HG02885 (cell line): ENCODE measurements at regions not wholly inside any gene's neighbourhood (a gene's known extent, or its start where the extent isn't known, plus 50 kb on each side); places are given as distances from the start of the nearest gene placed in this dataset.

Experiments
- ATAC-seq: cut with Tn5 transposase; IDR thresholded peaks from one replicate; pipeline ENCODE4 v1.9.1; 2021; ENCODE audit warnings: mild to moderate bottlenecking; ENCODE audit not compliant: unreplicated experiment, poor library complexity

DNA sequence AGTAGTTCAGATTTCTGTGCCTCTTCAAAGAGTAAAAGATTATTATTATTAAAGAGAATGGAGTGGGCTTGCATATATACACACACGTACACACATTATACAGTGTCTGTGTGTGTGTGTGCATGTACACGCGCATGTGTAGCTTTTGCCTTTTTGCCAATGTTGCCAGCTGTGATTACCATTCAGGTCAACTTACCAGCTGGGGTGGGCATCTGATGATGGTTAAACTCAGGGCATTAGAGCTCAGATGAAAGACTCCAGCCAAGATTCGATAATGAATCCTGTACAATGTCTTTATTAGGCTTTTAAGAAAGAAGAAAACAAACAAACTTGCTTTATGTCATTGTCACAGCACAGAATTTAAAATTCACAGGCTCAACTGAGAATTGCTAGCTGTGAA lies 296.5 kb upstream of the DMAC1 start:
- ATAC-seq: no peak

DNA sequence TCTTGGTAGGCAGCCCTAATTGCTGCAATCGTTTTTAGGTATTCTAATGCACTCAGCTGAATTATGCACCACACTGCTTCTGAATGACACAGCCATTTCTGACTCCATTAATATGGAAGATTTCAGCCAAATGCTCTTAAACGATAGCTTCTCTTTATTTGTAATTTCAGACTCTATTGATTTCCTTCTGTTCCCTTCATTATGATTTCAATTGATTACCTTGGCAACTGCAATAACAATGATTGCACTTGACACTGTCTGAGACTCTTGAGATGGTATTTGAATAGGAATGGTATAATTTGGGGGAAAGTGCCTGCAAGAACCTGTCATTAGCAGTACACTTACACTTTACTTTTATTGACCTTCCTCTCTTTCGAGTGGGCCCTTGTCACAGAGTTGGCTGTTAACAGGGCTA lies 296.1 kb upstream of the DMAC1 start:
- no peak for ATAC-seq

DNA sequence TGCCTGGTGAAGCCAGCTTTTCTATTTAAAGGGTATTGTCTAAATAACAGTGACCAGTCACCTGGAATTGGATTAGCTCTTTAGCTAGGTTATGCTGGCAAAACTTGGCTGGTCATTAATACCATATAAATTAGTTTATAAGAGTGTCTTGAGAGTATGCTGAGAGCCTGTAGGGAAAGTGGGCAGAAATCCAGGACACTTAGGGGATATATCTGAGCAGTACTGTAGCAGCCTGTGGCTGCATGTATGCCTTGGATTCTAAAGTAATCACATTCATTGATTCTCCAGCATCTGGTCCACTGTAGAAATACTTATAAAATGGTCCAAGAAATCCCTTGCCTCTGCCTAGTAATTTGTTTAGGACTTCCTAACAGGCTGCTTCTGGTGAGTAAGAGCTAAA lies 288.9 kb upstream of the DMAC1 start:
- ATAC-seq: no peak

DNA sequence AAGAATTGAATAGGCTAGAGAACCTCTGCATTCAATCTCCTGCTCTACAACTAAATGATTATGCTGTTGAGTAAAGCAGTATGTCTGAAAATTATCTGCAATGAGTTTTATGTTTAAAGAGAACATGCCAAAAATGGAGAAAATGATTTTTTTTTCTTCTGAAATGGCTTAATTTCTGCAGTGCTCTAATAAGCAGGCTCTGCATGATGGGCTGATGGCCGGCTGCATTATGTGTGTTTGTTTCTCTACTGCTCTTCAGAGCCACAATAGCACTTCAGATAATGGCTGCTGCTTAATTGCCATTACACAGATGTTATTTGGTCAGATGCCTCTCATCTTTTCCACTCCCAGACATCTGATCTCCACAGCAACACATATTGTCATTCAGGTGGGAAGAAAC lies 286.4 kb upstream of the DMAC1 start:
- no peak for ATAC-seq

DNA sequence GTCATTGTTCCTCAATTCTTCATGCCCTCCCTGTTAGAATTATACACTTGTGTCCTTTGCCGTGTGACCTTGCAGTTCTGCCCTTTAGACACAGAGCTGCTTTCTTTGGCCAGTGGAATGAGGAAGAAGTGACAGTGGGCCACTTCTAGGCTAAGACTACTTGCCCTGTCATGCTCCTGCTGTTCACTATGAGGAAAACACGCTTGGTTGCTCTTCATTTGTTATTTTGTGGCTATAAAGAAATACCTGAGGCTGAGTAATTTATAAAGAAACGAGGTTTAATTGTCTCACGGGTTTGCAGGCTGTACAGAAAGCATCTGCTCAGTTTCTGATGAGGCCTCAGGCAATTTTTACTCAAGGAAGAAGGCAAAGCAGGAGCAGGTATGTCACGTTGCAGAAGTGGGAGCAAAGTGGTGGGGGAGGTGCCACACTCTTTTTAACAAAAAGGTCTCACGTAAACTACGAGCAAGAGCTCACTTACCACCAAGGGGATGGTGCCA lies 279.1 kb upstream of the DMAC1 start:
- ATAC-seq: no peak

DNA sequence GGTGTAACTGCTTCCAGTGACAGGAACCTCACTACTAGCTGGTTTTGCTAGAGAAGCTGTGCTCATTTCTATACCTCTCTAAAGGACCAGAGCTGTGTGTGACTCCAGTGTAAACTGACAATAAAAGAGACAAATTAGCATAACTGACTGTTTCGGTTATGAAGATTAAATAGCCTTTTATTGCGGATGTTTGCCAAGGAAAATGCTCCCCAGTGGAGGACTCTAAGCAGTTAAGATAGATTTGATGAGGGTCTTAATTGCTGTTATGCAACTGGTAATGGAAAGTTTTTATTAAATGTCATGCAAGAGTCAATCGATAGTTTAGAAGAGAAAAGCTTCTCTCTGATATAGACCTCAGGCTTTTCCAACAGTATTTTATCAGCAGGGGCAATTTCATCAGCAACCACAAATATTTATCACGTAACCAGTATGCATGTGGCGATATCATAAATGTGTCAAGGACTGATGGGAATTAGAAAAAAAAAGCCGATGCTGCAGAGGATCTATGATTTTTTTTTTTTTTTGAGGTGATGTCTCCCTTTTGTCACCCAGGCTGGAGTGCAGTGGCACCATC lies 275.2 kb upstream of the DMAC1 start:
- ATAC-seq: no peak

DNA sequence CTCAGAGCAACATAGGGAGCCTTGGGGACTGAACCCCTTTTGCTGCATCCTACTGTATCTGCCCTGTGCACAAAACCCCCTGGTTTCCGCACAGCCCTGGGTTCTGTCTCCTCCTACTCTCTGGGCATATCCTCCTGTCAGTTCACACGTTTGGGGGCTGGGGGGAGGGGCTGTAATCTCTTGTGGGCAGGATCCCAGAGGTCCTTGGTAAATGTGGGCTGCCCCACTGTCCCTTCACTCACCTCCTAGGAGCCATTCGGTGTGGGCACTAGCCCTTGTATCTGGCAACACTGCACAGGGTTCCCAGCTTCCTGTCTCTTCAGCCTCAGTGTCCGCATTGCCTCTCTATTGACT lies 271.8 kb upstream of the DMAC1 start:
- ATAC-seq: no peak

DNA sequence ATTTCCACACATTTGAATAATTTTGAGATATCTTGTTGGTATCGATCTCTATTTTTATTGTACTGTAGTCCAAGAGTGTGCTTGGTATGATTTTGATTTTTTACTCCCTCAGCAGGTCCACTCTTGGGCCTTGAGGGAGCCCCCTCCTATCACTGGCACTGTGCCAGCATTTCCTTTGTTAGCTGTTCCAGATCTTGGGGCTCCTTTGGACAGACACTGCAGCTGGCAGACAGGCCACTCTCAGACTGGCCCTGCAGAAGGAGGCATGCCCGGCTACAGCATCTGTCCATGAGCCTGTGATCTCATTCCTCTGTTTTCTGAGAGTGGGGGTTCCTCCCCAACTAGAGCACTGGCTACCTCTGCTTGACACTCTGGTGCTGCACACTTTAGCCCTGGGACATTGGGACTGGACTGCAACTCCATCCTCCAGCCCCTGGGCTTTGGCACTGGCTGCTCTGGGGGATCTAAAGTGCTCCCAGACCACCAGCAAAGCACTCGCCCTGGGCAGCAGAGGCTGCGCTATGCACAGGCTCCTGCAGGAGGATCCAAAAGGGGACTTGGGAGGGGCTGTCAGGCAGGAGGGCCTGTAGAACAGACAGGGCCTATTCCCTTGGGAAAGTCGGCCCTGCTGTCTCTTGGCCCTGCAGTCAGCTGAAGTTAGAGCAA lies 271.3 kb upstream of the DMAC1 start:
- ATAC-seq: no peak

DNA sequence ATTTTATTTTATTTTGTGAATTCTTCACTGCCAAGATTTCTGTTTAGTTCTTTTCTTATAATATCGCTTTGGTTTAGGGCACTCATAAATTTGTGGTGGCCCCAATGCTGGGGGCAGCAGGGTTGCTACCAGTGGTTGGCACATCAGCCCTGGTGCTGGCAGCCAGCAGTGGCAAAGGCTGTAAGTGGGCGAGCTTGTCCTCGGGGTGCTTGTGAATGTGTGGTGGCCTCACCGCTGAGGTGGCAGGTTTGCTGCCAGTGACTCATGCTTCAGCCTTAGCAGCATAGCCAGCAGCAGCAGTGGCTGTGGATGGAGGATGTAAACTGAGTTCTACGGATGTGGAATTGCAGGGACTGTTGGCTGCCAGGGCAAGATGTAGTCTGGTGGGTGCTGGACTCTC lies 262.9 kb upstream of the DMAC1 start:
- no peak for ATAC-seq

DNA sequence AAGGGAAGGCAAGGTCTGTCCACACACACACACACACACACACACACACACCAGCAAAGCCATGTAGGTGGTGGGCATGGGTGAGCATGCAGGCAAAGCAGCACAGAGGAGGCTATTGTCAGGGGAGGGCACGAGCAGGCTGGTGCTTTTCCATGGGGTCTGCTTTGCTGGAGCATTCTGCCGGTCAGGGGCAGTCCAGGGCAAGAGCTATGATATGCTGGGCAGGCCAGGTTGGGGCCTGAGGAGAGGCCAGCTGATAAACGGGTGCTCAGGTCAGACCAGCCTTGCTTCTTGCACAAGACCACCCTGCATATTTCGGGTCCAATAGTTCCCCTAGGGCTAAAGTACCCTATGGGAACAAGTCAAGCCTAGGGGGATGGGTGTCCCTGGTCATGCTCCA lies 253.9 kb upstream of the DMAC1 start:
- no peak for ATAC-seq

DNA sequence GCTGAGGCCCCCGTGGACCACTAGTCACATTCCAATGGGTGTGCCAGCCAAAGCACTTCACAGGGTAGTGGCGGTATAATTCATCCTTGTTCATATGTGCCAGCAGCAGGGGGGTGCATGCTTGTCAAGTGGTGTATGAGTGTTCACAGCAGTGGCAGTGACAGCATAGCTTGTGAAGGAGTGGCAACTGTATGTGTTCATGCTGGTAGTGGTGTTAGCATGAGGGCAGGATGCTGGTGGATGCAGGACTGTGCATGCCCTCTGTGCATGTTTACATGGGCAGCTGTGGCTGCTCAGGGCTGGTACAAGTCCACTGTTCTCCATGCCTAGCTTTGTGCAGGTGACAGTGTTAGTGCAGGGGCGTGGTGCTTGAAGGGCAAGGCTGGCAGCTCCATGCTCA lies 253.4 kb upstream of the DMAC1 start:
- ATAC-seq: no peak

DNA sequence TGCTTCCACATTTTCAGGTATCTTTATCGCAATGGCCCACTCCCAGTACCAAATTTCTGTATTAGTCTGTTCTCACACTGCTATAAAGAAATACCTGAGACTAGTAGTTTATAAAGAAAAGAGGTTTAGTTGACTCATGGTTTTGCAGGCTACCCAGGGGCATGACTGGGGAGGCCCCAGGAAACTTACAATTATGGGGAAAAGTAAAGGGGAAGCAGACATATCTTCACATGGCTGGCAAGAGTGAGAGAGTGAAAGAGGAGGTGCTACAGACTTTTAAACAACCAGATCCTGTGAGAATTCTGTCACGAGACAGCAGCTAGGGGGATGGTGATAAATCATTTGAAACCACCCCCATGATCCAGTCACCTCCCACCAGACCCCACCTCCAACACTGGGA lies 238.2 kb upstream of the DMAC1 start:
- ATAC-seq: no peak

DNA sequence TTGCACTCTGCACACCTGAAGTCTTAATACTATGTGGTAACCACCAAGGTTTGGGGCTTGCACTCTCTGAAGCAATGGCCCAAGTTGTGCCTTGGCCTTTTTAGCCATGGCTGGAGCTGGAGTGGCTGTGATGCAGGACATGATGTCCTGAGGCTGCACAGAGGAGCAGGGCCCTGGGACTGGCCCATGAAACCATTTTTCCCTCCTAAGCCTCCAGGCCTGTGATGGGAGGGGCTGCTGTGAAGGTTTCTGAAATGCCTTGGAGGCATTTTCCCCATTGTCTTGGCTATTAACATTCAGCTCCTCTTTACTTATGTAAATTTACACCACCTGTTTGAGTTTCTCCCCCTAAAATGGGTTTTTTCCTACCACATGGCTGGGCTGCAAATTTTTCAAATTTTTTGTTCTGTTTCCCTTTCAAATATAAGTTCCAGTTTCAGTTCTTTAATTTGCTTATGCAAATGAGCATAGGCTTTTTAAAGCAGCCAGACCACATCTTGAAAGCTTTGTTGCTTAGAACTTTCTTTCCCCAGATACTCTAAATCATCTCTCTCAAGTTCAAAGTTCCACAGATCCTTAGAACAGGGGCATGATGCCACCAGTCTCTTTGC lies 237.4 kb upstream of the DMAC1 start:
- ATAC-seq: no peak

DNA sequence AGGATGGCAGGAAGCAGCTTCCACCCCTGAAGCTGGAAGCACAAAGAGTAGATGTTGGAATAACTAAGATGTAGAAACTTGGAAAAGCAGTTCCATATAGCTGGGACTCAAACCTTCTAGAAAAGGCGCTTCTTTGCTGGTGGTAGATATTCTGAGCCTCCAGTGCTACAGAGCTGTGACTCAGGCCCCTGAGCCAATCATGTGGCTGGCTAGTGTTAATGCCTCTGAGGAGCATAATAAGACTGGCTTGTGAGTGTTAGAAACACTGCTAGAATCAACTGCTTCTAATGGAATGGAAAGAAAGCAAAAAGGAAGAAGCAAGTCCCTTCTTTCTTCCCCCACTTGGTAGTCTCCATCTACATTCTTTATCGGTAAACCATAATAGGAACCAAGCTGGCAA lies 234.2 kb upstream of the DMAC1 start:
- no peak for ATAC-seq

DNA sequence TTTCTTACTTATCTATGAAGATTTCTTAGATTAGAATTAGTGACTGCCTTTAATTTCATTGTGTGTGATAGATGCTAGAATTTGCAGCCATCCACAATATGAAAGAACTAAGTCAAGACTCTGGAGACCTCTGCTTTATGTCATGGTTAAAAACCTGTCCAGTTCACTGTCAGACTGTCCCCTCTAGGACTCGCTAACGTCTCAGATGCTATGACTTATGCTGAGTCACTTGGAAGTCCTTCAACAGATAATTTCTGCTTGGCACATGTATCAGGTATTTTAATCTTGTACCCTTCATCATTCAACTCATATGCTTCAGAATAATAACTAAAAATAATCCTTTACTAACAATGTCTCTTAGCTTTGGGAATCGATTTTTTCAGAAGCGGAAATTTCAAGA lies 230.5 kb upstream of the DMAC1 start:
- no peak for ATAC-seq

DNA sequence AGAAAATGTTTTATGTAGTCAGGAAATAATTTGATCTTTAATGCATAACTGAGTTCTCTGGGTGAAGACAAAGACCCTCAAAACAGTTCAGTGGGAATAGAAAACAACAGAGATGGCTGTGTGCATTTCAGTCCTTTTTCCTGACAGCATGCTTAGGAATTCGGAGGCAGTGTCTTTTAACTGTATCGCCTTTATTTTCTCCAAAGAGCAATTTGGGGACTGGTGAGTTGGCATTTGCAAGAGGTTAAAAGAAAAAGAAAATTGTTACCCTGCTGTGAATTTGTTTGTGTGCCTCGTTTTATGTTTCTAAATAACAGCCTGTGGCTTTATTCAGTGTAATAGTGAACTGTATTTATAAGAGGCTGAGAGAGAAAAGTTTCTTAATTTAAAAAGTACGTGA lies 227.8 kb upstream of the DMAC1 start:
- ATAC-seq: no peak

DNA sequence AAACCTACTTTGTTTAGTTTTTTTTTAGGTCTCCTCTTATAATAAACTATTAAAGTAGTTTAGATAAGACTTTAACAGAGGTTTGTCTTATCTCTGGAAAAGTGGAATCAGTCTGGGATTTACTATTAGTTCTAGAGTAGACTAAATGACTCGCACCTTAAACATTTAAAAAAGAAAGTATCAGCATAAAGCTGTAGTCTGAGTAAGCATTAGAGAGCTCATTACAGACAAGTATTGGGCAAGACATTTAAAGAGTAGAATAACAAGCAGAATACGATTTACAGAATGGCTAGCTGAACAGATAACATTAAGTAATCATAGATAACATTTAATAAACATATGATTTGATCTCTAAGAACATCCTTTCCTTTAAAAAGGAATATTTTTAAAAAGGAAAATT lies 226.0 kb upstream of the DMAC1 start:
- ATAC-seq: no peak

DNA sequence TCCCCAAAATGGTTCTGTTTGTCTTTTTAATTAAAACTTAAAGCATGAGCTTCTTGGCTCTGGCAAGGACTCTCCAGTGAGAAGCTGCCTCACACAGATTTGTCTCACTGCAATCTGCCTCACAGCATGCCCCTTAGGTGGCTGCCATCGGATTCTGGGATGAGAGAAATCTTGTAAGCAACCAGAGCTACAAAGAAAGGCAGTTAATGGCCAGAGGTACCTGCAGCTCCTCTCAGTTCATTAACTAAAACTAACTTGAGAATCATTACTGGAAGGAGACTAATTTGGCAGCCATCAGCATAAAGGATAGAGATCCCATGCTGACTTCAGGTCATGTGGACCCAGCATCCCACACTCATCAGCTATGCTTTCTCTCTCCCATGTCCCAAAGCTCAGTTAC lies 220.6 kb upstream of the DMAC1 start:
- ATAC-seq: no peak

DNA sequence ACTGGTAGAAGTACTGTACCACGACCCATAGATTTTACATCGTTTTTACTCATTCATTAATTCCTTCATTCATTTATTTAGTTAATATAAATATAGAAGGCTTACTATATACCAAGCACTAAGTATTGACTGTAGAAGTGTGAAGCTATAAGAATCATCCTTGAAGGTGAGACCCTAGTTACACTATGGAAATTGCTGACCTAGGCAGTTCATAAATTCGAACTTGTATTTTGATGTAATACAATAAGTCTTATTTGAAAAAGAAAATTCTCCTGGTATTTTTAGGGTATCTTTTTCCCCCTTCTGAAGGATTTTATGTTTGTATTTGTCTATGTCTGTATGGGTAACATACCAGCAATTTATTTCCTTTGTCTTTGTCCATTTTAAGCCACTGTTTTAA lies 220.1 kb upstream of the DMAC1 start:
- ATAC-seq: no peak

DNA sequence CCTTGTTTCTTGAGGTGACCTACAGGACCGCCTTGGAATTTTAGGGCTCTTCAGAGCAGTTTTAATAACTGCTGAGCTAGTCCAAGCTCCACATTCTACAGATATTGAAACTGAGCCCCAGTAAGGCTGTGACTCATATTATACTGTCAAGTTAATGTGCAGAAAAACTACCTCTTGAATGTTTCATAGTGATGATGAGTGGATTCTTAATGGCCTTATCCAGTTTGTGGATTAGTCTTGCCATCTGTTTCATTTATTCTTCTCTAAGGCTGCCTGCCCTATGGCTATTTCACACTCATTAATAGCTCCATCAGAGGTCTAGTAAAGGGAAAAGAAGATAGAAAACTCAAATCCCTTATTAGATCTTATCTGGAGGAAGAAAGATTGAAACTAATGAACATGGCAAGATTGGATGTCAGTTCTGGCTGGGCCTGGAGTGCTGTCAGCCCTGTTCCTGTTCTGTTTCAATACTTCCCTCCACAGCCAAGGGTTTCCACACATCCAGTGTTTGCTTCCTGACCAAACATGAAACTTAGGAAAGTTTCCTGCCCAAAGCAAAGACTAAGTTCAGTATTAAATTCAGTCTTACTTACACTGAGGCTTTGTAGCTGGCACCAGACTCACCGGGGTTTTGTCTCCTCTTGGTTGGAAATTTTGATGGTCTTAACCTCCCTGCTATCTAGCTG lies 215.6 kb upstream of the DMAC1 start:
- no peak for ATAC-seq

DNA sequence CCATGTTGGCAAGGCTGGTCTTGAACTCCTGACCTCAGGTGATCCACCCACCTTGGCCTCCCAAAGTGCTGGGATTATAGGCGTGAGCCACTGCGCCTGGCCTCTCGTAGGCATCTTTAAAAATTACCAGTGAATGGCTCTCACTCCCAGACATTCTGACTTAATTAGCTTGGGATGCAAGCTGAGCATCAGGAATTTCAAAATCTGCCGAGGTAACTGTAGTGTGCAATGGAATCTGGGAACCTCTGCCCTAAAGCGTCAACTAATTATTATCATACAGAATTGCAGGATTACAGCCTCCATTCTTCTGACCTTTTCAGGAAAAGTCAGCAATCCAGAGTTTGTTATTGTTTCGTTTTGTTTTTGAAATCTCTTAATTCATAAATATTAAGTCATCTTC lies 213.4 kb upstream of the DMAC1 start:
- ATAC-seq: no peak

DNA sequence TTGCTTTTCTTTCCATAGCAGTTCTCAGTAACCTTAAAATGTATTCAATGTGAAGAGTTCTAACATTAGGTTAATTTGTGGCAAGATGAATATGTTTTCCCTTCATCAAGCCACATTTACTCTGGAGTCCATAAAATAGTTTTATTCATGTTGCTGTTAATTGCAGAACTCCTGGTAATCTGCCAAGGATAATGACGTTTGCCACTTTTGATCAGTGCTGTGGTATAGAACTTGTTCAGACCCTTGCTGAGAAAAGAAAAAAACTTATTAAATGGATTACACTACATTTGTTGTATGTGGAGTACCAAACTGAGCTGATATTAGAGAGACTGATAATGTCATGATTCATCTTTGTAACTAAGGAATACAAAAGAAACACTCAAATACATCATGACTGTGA lies 212.4 kb upstream of the DMAC1 start:
- ATAC-seq: no peak
